ENCODE measurements at regions not wholly inside any gene's neighbourhood (a gene's known extent, or its start where the extent isn't known, plus 50 kb on each side); places are given as distances from the start of the nearest gene placed in this dataset.

DNA sequence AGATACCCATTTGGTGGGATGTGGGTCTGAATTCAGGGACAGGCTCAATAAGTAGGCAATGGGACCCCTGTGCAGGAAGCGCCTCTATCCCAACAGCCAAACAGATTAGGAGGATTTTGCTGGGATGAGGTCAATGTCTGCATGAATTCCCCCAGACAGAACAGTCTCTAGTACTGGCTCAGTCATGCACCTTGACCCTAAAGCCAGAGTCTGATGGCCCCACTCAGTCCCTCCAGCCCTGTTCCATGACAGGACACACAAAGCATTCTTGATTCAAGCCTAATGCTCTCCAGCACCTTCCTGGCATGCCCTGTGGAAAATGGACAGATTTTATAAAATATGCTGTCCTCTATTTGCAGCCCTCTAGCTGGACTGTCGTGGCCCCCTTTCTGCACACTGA is 49.8 kb upstream of the RAB6D start:
- no peak overlapping the region for H3K4me3 Mint-ChIP-seq
- H3K9me3 Mint-ChIP-seq: no peaks in the 10 kb centered on the region
- peaks cover 5% of the 10 kb centered on the region for H3K27me3 Mint-ChIP-seq (ENCODE audit: low read depth)
- TF ChIP-seq, protein P1, sequence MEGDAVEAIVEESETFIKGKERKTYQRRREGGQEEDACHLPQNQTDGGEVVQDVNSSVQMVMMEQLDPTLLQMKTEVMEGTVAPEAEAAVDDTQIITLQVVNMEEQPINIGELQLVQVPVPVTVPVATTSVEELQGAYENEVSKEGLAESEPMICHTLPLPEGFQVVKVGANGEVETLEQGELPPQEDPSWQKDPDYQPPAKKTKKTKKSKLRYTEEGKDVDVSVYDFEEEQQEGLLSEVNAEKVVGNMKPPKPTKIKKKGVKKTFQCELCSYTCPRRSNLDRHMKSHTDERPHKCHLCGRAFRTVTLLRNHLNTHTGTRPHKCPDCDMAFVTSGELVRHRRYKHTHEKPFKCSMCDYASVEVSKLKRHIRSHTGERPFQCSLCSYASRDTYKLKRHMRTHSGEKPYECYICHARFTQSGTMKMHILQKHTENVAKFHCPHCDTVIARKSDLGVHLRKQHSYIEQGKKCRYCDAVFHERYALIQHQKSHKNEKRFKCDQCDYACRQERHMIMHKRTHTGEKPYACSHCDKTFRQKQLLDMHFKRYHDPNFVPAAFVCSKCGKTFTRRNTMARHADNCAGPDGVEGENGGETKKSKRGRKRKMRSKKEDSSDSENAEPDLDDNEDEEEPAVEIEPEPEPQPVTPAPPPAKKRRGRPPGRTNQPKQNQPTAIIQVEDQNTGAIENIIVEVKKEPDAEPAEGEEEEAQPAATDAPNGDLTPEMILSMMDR (conservative IDR thresholded peaks at IDR 0.05): no peak
- H3K27ac Mint-ChIP-seq (ENCODE audit: unreplicated experiment): no peak overlapping the region
- DNase-seq (ENCODE audit: low read depth, low spot score): no peak
- H3K36me3 Mint-ChIP-seq (ENCODE audit: low read depth): no peaks in the 10 kb centered on the region
- H3K4me1 Mint-ChIP-seq: peaks cover 6% of the 10 kb centered on the region
